Vagina (tissue), 2 donors: ENCODE measurements at regions not wholly inside any gene's neighbourhood (a gene's known extent, or its start where the extent isn't known, plus 50 kb on each side); places are given as distances from the start of the nearest gene placed in this dataset.

ENCODE experiments used
- POLR2A ChIP-seq, 2 donors: fragments of 450-650 bp; IDR thresholded peaks; one replicate each; pipeline ENCODE4 v1.6.1; 2017; ENCODE audit warnings: antibody characterized with exemption in 2 of 2, mild to moderate bottlenecking in 2 of 2, moderate library complexity in 2 of 2
- TF ChIP-seq, protein P1 (sequence below), 3 experiments: fragments of 450-650 bp in 2 of 3; fragments of 200-600 bp in 1 of 3; sonication (generic) in 1 of 3; IDR thresholded peaks; one replicate each; pipeline ENCODE4 v1.5.1; 2017 to 2019; ENCODE audit warnings: antibody characterized with exemption in 3 of 3, mild to moderate bottlenecking in 2 of 3, moderate library complexity in 2 of 3

- TF ChIP-seq, protein P1, sequence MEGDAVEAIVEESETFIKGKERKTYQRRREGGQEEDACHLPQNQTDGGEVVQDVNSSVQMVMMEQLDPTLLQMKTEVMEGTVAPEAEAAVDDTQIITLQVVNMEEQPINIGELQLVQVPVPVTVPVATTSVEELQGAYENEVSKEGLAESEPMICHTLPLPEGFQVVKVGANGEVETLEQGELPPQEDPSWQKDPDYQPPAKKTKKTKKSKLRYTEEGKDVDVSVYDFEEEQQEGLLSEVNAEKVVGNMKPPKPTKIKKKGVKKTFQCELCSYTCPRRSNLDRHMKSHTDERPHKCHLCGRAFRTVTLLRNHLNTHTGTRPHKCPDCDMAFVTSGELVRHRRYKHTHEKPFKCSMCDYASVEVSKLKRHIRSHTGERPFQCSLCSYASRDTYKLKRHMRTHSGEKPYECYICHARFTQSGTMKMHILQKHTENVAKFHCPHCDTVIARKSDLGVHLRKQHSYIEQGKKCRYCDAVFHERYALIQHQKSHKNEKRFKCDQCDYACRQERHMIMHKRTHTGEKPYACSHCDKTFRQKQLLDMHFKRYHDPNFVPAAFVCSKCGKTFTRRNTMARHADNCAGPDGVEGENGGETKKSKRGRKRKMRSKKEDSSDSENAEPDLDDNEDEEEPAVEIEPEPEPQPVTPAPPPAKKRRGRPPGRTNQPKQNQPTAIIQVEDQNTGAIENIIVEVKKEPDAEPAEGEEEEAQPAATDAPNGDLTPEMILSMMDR (IDR thresholded peaks at IDR 0.05), result no peak
- TF ChIP-seq POLR2A (IDR thresholded peaks at IDR 0.05), result no peak
Observed at GRCh38 chr6:7669742-7670141, 56.2 kb upstream of the BMP6 start.
